ENCODE measurements at regions not wholly inside any gene's neighbourhood (a gene's known extent, or its start where the extent isn't known, plus 50 kb on each side); places are given as distances from the start of the nearest gene placed in this dataset.

- DNase-seq, result no peak
Observed at GRCh38 chr18:40695526-40695925, 1259.5 kb upstream of the PIK3C3 start.

DNA sequence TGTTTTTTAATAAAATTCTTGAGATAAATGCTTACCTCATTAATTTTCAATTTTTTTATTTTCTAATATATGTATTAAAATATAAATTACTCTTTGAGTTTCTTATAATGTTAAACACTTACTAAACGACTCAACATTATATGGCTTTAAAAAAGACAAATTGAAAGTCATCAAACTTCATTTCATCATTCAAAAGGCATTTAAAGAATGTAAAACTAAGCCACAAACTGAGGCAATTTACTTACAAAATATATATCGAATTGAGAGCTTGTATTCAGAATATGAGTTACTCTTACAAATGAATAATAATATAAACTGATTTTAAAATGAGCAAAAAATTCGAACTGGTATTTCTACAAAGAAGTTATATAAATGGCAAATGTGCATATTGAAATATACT lies 1262.2 kb upstream of the PIK3C3 start:
- DNase-seq, result no peak

GRCh38 chr18:40690062-40690461 lies 1265.0 kb upstream of the PIK3C3 start:
- no peak for DNase-seq

DNA sequence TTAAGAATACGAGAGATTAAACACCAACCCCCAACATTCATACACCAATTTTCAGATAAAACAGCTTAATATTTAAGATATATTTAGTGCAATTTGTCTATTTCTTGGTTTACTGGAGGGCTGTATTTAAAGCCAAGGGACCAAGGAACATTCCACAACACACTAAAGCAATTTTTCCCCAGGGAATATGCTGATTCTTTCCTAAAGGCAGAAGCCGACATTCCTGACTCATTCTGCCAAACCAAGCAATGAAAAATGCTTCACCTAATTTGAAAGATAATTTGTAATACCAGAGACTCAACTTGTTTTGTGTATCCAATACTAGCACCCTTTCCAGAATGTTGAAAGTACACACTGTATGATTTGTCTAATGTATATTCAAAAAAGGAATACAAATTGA lies 1267.6 kb upstream of the PIK3C3 start:
- DNase-seq, result no peak

DNA sequence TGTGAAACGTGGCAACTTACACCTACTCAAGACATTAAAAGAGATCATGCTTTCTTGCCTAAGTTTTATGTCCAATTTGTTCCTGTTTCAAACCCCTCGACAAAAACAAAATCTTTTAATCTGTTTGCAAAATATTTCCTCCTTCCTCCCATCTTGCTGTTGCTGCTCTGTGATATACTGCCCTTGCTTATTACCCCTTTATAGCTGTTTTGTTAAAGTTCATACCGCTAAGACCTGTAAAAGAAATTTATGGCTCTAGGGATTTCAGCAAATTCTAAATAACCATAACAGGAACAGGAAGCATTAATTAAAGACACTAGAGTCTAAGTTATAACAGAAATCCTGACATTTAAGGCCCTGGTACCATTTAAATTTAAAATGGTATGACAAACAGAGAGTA lies 1268.2 kb upstream of the PIK3C3 start:
- no peak for DNase-seq

DNA sequence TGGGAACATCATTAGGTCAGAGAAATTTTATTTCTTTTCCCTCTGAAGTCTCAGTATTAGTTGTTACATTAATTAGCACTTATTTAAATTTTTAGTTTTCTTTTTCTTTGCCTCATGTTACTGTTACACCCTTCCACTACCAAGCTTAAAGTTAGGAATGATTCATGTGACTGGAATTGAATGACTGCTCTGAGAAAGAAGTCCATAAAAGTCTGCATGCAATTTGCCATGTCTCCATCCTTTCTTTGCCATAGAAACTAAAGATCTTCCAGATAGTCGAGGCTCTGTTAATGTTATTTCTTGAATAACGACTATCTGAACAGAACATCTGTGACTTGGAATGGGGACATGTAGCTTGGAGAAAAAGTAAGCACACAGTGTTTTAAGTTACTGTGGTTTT lies 1269.8 kb upstream of the PIK3C3 start:
- DNase-seq, result no peak

DNA sequence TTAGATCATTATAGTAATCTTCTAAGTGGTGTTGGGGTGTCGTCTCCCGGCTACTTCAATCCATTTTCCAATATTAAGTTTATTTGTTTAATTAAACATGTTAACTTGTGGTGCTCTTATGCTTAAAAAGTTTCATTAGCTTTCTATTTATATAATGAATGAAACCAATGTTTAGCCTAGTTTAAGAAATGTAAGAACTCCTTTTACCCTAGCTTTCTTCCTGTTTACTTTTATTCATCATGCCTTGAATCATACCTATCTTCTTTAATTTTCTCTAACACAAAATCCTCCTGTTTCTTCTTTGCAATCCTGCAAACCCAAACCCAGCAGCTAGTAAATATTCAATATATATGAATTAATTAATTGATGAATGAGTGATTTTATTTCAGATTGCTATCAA lies 1276.7 kb upstream of the PIK3C3 start:
- DNase-seq, result no peak

DNA sequence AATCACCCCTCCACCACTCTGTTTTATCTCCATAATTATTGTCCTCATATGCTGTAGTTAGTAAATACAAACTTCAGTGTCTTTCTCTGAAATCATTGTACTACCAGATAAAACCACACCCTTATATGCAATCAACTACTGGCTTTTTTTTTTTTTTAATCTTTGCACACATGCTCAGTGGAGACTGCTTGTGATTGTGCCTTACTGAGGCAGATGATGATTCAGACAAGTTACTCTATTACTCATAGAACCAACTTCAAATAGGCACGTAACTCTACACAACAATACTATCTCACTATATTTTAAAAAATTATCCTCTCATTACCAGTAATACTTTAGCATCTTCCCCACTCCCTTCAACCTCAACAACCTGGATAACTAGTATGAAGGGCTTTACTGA lies 1278.4 kb upstream of the PIK3C3 start:
- DNase-seq, result no peak

DNA sequence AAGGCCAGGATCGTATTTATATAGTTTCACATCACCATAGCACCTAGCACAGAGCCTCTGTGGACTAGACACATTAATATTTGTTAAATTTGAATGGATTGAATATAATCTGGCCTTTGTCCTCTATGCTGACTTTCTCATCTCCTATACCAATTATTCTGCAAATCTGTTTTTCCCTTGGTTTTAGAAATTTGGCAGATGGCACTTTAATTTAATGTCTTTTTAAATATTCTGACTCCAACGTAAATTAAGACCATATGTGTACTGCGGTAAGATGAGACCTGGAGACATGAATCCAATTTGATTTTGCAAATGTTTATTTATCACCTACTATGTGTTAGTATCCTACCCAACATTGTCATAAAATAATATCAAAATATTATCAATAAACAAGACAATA lies 1281.9 kb upstream of the PIK3C3 start:
- DNase-seq, result no peak

- no peak for DNase-seq
Observed at GRCh38 chr18:40672590-40672989, 1282.4 kb upstream of the PIK3C3 start.

GRCh38 chr18:40670668-40671375 lies 1284.2 kb upstream of the PIK3C3 start:
- DNase-seq, result no peak

DNA sequence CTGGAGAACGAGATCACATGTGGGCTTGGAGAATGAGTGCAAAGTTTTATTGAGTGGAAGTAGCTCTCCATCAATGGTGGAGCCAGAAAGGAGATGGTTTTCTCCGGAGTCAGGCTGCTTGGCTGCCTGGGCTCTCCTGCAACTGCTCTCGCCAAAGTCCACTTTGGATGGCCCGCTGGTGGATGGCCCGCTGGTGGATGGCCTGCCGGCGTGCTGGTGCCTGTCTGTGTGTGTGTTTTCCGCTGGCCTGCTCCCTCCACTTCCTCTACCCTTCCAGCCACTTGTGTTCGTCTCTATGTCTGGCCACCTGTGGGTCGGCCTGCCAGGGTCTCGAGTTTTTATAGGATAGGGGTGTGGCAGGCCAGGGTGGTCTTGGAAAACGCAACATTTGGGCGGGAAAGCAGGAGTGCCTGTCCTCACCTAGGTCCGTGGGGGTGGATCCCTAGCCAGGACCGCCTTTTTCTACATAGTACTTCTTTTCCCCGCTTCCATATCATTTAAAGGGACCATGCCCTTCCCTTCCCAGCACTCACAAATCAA lies 1292.1 kb upstream of the PIK3C3 start:
- no peak for DNase-seq

DNA sequence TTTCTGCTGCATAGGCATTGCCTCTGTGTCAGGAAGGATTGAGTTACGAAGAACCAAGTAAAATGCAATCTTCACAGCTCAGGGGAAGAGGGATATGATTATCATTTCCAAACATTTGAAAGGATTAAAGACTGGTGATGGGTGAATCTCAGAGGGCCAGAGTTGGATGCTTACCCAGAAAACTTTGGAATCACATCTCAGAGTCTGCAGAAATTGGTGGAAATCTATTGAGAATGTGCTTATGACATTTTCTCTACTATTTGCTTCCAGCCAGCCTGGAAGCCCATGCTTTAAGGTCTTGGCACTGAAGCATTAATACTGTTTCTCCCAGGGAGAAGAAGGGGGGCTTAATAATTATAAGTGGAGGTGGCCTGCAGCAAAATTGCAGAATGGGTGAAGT lies 1301.4 kb upstream of the PIK3C3 start:
- DNase-seq, result peak; percentile 48

- no peak for DNase-seq
Observed at GRCh38 chr18:40652321-40652720, 1302.7 kb upstream of the PIK3C3 start.

GRCh38 chr18:40651163-40651562 lies 1303.9 kb upstream of the PIK3C3 start:
- DNase-seq, result no peak

- no peak for DNase-seq
Observed at GRCh38 chr18:40642692-40643229, 1312.3 kb upstream of the PIK3C3 start.

GRCh38 chr18:40631319-40631718 lies 1323.7 kb upstream of the PIK3C3 start:
- DNase-seq, result no peak

GRCh38 chr18:40630496-40630895 lies 1324.5 kb upstream of the PIK3C3 start:
- no peak for DNase-seq

GRCh38 chr18:40624959-40625358 lies 1330.1 kb upstream of the PIK3C3 start:
- no peak for DNase-seq

DNA sequence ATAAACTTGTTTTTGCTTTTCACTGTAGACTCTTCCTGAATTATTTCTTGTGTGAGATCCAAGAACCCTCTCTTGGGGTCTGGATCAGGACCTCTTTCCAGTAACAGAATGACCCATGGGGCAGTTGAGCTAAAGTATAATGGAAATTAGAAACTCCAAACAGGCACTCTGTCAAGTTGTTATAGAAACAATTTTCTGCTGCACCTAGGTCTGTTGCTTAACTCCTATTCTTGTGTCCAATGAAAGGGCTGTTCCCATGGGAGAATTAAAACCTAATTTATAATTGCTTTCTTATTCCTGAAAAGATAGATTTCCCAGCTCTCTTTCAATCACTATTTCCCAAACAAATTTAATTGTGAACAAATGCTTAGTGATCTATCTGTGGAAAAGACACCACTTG lies 1341.3 kb upstream of the PIK3C3 start:
- peak; percentile 25 for DNase-seq

DNA sequence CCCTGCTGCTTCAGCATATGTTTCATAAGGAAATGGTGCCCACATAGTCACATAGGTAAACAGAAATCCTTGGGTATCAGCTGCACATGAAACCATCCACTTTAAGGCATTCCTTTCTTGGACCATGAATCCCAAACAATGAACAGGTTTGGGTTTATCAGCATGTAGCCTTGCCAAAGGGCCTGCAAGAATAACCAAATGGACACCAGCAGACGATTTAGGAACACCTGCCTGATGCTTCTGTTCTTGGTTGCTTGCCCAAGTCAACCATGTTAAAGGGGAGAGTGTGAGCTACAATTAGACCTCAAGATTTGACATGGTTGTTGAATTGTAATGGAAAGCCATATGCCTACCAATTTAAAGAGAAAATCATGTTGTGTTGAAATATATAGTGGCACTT lies 1342.7 kb upstream of the PIK3C3 start:
- no peak for DNase-seq

DNA sequence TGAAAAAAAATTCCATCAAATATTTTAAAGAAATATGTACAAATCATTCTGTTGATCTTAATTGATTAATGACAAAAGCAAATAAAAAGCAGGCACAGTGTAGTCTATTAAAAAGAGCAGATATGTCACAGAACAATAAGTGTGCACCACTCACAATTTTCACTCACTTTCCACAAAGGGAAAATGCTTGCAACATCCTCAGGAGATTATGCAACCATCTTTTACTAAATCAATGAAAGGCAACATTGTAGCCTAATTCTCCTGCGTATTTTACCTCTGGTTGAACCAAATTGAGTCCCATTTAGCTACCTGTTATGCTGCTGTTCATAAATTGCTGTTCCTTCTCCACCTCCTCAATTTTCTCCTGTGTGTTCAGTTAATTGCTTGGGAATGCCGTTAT lies 1346.8 kb upstream of the PIK3C3 start:
- no peak for DNase-seq

DNA sequence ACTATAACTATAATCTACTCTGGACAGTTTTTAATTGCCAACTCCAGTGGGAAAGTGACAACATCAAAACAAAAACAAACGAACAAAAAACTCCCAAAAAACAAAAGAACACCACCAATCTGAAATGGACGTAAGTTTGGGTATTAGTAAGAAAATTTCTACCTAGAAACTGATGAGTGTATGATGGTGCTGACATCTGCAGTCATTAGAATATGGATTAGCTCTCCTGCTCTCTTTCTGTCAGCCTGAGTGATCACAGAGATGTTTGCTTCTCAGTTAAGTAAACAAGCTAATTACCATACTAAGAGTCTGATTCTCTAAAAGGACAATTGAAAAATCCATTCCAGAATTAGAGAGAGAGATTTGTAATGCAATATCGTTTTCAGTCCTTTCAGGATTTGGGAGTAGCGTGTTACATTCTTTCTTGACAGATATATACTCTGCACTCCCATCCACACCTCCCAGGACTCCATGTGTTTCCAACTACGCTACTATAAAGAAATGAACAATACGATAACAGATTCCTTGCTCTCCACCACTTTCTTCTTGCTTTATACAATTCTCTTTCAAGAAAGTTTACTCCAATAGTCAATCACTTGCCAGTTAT lies 1347.4 kb upstream of the PIK3C3 start:
- DNase-seq, result no peak

- DNase-seq, result no peak
Observed at GRCh38 chr18:40606996-40607395, 1348.0 kb upstream of the PIK3C3 start.

- no peak for DNase-seq
Observed at GRCh38 chr18:40583671-40584070, 1371.4 kb upstream of the PIK3C3 start.
